ENCODE measurements at regions not wholly inside any gene's neighbourhood (a gene's known extent, or its start where the extent isn't known, plus 50 kb on each side); places are given as distances from the start of the nearest gene placed in this dataset.
A peak's percentile ranks its signal among the peaks of the same experiment; 100 is the strongest.

DNA sequence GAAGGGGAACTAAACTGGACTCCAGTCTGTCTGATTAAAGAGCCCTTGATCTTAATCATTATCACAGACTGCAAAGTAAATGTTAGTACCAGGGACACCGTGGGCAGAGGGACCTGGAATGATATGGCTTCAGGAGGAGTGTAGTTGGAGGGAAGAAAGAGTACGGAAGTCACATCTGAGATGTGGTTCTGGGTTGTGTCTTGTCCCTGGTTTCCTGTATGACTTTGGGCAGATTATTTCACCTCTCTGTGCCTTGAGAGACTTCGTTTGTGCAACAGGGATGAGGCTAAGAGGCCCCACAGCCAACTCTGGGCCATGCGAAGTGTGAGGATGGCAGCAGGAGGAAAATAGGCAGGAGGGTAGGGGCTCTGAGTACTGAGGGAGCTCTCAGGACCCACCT, 76.1 kb upstream of the SLC2A1 start:
- POLR2A ChIA-PET, result no interaction called here
- no peak for ATAC-seq

DNA sequence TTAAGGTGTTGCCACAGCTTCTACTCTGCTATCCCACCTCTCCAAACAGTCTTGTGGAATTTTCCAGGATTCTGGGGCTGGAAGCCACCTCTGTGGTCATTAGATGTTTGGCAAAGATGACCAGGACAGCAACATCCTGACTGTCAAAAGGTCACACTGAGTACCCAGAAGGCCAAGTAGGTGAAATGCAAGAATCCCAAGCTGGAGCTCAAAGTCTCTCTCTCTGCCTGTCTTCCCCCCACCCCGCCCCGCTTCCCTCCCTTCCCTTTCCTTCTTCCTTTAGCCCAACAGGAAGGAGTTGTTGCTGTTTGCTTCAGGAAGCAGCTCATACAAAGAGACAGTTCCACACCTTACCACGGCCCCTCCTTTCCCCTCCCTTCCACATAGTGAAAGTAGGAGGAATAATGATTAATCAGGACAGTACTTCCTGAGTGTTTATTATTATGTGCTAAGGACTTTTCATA, 75.6 kb upstream of the SLC2A1 start:
- ChIA-PET CTCF (interaction anchor here (1.1 to 1.6 kb wide), 5 partner anchors 13 to 120 kb away, joined by 3 to 6 read pairs (median 4); no protein-coding TSS in a partner anchor), POLR2A (no interaction called here)
- H3K4me2 ChIP-seq, result peak overlapping the region; percentile 4; the same call in 1 of the 3 replicates
- 50% methylated on average over 2 of the region's 3 CpGs for WGBS (ENCODE audit: missing lambda C conversion rate)
- no peak for ATAC-seq
- H3K4me3 ChIP-seq, result no peak overlapping the region
- H3K27ac ChIP-seq, result no peak overlapping the region; a peak in 1 of 6 replicates
- no peak for FAIRE-seq
- H3K4me1 ChIP-seq, result peaks cover 10% of the 10 kb centered on the region; the same call in 2 of the 3 replicates
- no peaks in the 10 kb centered on the region for H3K9me3 ChIP-seq
- TF ChIP-seq TP53 (CRISPR knock-in tag; IDR thresholded peaks at IDR 0.05) (no peak), NR3C1 (IDR thresholded peaks at IDR 0.05) (no peak), EHF (CRISPR knock-in tag; IDR thresholded peaks at IDR 0.05) (no peak), RFX5 (IDR thresholded peaks at IDR 0.05) (no peak), BHLHE40 (IDR thresholded peaks at IDR 0.05; ENCODE audit: low read depth, low read length) (no peak), GATA3 (IDR thresholded peaks at IDR 0.05; ENCODE audit: borderline replicate concordance) (no peak), MAFK (IDR thresholded peaks at IDR 0.05; ENCODE audit: partially characterized antibody) (no peak), FOXS1 (CRISPR knock-in tag; IDR thresholded peaks at IDR 0.05) (no peak)
- DNase-seq (ENCODE audit: low read depth in 1 of 2, low spot score in 1 of 2), result no peak

More for the DNA sequence above, 76.1 kb upstream of the SLC2A1 start:
- H3K4me3 ChIP-seq, result no peak overlapping the region
- WGBS (ENCODE audit: missing lambda C conversion rate), result 68% methylated on average over 4 of the region's 4 CpGs
- peak overlapping the region in 1 of 2 experiments; percentile 27; a peak in 1 of 6 replicates for H3K27ac ChIP-seq
- FAIRE-seq (no peak), DNase-seq (ENCODE audit: low read depth in 1 of 2, low spot score in 1 of 2) (no peak)
- H3K9me3 ChIP-seq, result no peaks in the 10 kb centered on the region
- peaks cover 14% of the 10 kb centered on the region; the same call in 2 of the 3 replicates for H3K4me1 ChIP-seq
- TF ChIP-seq EP300 (IDR thresholded peaks at IDR 0.05) (no peak), HOXB5 (CRISPR knock-in tag; IDR thresholded peaks at IDR 0.05) (no peak), HOXA7 (CRISPR knock-in tag; IDR thresholded peaks at IDR 0.05) (no peak), JUNB (IDR thresholded peaks at IDR 0.05) (no peak), CHD4 (IDR thresholded peaks at IDR 0.05; ENCODE audit: borderline replicate concordance) (no peak), GATA3 (IDR thresholded peaks at IDR 0.05; ENCODE audit: borderline replicate concordance) (no peak), CBX8 (IDR thresholded peaks at IDR 0.05) (no peak), FOXS1 (CRISPR knock-in tag; IDR thresholded peaks at IDR 0.05) (no peak), MAZ (IDR thresholded peaks at IDR 0.05; ENCODE audit: borderline replicate concordance, low read depth, low read length) (no peak), MYC (IDR thresholded peaks at IDR 0.05; ENCODE audit: borderline replicate concordance, low read length) (no peak), TP53 (CRISPR knock-in tag; IDR thresholded peaks at IDR 0.05) (no peak), JUN (IDR thresholded peaks at IDR 0.05) (no peak), NPAS2 (CRISPR knock-in tag; IDR thresholded peaks at IDR 0.05; ENCODE audit: borderline replicate concordance) (no peak), CHD2 (IDR thresholded peaks at IDR 0.05; ENCODE audit: low read length, partially characterized antibody) (no peak)
- TF ChIP-seq, protein P1, sequence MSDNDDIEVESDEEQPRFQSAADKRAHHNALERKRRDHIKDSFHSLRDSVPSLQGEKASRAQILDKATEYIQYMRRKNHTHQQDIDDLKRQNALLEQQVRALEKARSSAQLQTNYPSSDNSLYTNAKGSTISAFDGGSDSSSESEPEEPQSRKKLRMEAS (IDR thresholded peaks at IDR 0.05), result no peak
- TF ChIP-seq, protein P2, sequence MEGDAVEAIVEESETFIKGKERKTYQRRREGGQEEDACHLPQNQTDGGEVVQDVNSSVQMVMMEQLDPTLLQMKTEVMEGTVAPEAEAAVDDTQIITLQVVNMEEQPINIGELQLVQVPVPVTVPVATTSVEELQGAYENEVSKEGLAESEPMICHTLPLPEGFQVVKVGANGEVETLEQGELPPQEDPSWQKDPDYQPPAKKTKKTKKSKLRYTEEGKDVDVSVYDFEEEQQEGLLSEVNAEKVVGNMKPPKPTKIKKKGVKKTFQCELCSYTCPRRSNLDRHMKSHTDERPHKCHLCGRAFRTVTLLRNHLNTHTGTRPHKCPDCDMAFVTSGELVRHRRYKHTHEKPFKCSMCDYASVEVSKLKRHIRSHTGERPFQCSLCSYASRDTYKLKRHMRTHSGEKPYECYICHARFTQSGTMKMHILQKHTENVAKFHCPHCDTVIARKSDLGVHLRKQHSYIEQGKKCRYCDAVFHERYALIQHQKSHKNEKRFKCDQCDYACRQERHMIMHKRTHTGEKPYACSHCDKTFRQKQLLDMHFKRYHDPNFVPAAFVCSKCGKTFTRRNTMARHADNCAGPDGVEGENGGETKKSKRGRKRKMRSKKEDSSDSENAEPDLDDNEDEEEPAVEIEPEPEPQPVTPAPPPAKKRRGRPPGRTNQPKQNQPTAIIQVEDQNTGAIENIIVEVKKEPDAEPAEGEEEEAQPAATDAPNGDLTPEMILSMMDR (IDR thresholded peaks at IDR 0.05), result no peak
- TF ChIP-seq, protein P3, sequence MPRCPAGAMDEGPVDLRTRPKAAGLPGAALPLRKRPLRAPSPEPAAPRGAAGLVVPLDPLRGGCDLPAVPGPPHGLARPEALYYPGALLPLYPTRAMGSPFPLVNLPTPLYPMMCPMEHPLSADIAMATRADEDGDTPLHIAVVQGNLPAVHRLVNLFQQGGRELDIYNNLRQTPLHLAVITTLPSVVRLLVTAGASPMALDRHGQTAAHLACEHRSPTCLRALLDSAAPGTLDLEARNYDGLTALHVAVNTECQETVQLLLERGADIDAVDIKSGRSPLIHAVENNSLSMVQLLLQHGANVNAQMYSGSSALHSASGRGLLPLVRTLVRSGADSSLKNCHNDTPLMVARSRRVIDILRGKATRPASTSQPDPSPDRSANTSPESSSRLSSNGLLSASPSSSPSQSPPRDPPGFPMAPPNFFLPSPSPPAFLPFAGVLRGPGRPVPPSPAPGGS (IDR thresholded peaks at IDR 0.05), result no peak
- TF ChIP-seq, protein P4, sequence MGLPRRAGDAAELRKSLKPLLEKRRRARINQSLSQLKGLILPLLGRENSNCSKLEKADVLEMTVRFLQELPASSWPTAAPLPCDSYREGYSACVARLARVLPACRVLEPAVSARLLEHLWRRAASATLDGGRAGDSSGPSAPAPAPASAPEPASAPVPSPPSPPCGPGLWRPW (IDR thresholded peaks at IDR 0.05), result no peak
- 0 out of 3 replicates have a peak overlapping the region, but pooled peaks have one; percentile 4 for H3K4me2 ChIP-seq
- CTCF ChIA-PET, result interaction anchor here (1.1 to 1.6 kb wide), 5 partner anchors 11 to 63 kb away, joined by 3 to 4 read pairs (median 4); no protein-coding TSS in a partner anchor
